ENCODE measurements at regions not wholly inside any gene's neighbourhood (a gene's known extent, or its start where the extent isn't known, plus 50 kb on each side); places are given as distances from the start of the nearest gene placed in this dataset.

DNA sequence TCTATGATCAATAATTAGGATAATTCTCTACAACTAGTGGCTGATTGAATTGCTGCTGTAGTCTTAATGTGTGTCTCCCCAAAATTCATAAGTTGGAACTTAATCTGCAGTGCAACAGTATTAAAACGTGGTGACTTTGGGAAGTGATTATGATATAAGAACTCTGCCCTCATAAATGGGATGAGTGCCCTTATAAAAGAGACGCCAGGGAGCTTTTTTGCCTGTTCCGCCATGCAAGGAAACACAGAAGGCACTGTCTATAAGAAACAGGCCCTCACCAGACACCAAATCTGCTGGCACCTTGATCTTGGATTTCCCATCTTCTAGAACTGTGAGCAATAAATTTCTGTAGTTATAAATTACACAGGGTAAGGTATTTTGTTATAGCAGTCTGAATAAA is 161.0 kb downstream of the ALX1 start:
- TF ChIP-seq, protein P1, sequence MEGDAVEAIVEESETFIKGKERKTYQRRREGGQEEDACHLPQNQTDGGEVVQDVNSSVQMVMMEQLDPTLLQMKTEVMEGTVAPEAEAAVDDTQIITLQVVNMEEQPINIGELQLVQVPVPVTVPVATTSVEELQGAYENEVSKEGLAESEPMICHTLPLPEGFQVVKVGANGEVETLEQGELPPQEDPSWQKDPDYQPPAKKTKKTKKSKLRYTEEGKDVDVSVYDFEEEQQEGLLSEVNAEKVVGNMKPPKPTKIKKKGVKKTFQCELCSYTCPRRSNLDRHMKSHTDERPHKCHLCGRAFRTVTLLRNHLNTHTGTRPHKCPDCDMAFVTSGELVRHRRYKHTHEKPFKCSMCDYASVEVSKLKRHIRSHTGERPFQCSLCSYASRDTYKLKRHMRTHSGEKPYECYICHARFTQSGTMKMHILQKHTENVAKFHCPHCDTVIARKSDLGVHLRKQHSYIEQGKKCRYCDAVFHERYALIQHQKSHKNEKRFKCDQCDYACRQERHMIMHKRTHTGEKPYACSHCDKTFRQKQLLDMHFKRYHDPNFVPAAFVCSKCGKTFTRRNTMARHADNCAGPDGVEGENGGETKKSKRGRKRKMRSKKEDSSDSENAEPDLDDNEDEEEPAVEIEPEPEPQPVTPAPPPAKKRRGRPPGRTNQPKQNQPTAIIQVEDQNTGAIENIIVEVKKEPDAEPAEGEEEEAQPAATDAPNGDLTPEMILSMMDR (IDR thresholded peaks at IDR 0.05; ENCODE audit: low read length), result no peak
- TF ChIP-seq EZH2 (IDR thresholded peaks at IDR 0.05; ENCODE audit: borderline replicate concordance, low read length), result no peak
